Fibroblast of lung (primary cell): ENCODE measurements at regions not wholly inside any gene's neighbourhood (a gene's known extent, or its start where the extent isn't known, plus 50 kb on each side); places are given as distances from the start of the nearest gene placed in this dataset.

ENCODE experiments used
- DNase-seq, 2 donors: peaks; one replicate each; pipeline versions ENCODE4 v3.0.0 to v3.0.0-alpha.2; 2010; ENCODE audit warnings: low read depth in 2 of 2
- H2AFZ ChIP-seq: 2 replicates; pipeline ENCODE4 v1.5.1; 2012; ENCODE audit warnings: low read length, control low read depth, inconsistent platforms
- H3K27ac ChIP-seq: 2 replicates; pipeline ENCODE4 v1.5.1; 2011; ENCODE audit warnings: low read length, control low read depth; ENCODE audit not compliant: insufficient read depth
- H3K27me3 ChIP-seq: 2 replicates; pipeline ENCODE4 v1.5.1; 2011; ENCODE audit warnings: mild to moderate bottlenecking, low read length; ENCODE audit not compliant: control insufficient read depth, insufficient read depth
- H3K36me3 ChIP-seq: 2 replicates; pipeline ENCODE4 v1.5.1; 2011; ENCODE audit warnings: low read length; ENCODE audit not compliant: control insufficient read depth, insufficient read depth
- H3K4me1 ChIP-seq: 2 replicates; pipeline ENCODE4 v1.5.1; 2011; ENCODE audit warnings: low read length; ENCODE audit not compliant: control insufficient read depth, insufficient read depth; ENCODE audit errors: extremely low read depth
- H3K4me2 ChIP-seq: 2 replicates; pipeline ENCODE4 v1.5.1; 2011; ENCODE audit warnings: low read length, control low read depth; ENCODE audit not compliant: insufficient read depth; ENCODE audit errors: extremely low read depth
- H3K4me3 ChIP-seq, 4 experiments: fragments of 200-600 bp in 1 of 4; sonication (generic) in 1 of 4; replicated peaks in 1 of 4; 2 replicates each; pipeline ENCODE4 v1.5.1; 2011 to 2016; ENCODE audit warnings: low read length in 4 of 4, low read depth in 3 of 4, mild to moderate bottlenecking in 3 of 4, control low read depth in 2 of 4, inconsistent platforms in 1 of 4, mixed read lengths in 1 of 4; ENCODE audit not compliant: insufficient read depth in 1 of 4; ENCODE audit errors: control extremely low read depth in 1 of 4
- H3K79me2 ChIP-seq: 2 replicates; pipeline ENCODE4 v1.5.1; 2012; ENCODE audit warnings: mild to moderate bottlenecking, low read length, inconsistent platforms; ENCODE audit not compliant: control insufficient read depth, insufficient read depth
- H3K9ac ChIP-seq: 2 replicates; pipeline ENCODE4 v1.5.1; 2011; ENCODE audit warnings: mild to moderate bottlenecking, low read length, control low read depth; ENCODE audit not compliant: insufficient read depth
- H3K9me3 ChIP-seq: 2 replicates; pipeline ENCODE4 v1.5.1; 2012; ENCODE audit warnings: low read depth, low read length; ENCODE audit not compliant: control insufficient read depth, insufficient read depth
- H4K20me1 ChIP-seq: 2 replicates; pipeline ENCODE4 v1.5.1; 2011; ENCODE audit warnings: low read length; ENCODE audit not compliant: control insufficient read depth, insufficient read depth; ENCODE audit errors: extremely low read depth
- EZH2 ChIP-seq: IDR thresholded peaks from 2 replicates; pipeline ENCODE4 v1.5.1; 2012; ENCODE audit warnings: low read length, control low read depth, mild to moderate bottlenecking; ENCODE audit errors: missing control alignments
- TF ChIP-seq, protein P1 (sequence below), 2 donors: IDR thresholded peaks in 1 of 2; conservative IDR thresholded peaks in 1 of 2; 1 replicate in 1 of 2; 2 replicates in 1 of 2; pipeline ENCODE4 v1.5.1; 2011 to 2012; ENCODE audit warnings: low read length in 2 of 2, control low read depth in 1 of 2, inconsistent platforms in 1 of 2, low read depth in 1 of 2, mild to moderate bottlenecking in 1 of 2

DNA sequence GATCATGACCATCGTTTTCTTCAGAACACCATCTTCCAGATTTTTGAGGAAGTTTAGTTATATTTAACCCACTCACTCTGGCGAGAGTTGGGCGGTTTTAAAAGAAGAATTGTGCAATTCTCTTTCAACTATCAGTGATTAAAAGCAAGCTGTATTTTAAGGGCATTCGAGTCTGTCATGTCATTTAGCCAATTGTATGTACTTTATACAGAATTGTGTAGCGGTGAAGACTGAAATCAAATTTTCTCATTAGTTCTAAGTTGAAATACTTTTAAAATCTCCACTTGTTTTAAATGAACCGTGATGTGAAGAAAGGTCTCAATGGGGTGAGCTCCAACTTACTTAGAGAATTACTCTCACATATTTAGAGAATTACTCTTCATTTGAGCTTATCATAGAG lies 214.6 kb upstream of the DTNA start:
- Histone ChIP-seq H3K9ac (no peak overlapping the region), H3K4me3 (no peak overlapping the region), H3K27ac (no peak overlapping the region), H3K36me3 (no peaks in the 10 kb centered on the region), H4K20me1 (no peaks in the 10 kb centered on the region), H2AFZ (no peak overlapping the region), H3K9me3 (no peaks in the 10 kb centered on the region), H3K27me3 (peaks cover 3% of the 10 kb centered on the region), H3K79me2 (no peaks in the 10 kb centered on the region), H3K4me1 (no peaks in the 10 kb centered on the region), H3K4me2 (peak overlapping the region; percentile 58)
- TF ChIP-seq EZH2, result no peak
- TF ChIP-seq, protein P1, sequence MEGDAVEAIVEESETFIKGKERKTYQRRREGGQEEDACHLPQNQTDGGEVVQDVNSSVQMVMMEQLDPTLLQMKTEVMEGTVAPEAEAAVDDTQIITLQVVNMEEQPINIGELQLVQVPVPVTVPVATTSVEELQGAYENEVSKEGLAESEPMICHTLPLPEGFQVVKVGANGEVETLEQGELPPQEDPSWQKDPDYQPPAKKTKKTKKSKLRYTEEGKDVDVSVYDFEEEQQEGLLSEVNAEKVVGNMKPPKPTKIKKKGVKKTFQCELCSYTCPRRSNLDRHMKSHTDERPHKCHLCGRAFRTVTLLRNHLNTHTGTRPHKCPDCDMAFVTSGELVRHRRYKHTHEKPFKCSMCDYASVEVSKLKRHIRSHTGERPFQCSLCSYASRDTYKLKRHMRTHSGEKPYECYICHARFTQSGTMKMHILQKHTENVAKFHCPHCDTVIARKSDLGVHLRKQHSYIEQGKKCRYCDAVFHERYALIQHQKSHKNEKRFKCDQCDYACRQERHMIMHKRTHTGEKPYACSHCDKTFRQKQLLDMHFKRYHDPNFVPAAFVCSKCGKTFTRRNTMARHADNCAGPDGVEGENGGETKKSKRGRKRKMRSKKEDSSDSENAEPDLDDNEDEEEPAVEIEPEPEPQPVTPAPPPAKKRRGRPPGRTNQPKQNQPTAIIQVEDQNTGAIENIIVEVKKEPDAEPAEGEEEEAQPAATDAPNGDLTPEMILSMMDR (conservative IDR thresholded peaks at IDR 0.05 in 1 of 2, IDR thresholded peaks at IDR 0.05 in 1 of 2; ENCODE audit: low read depth in 1 of 2, low read length in 2 of 2), result no peak
- peak in 1 of 2 donors; percentile 19 for DNase-seq

DNA sequence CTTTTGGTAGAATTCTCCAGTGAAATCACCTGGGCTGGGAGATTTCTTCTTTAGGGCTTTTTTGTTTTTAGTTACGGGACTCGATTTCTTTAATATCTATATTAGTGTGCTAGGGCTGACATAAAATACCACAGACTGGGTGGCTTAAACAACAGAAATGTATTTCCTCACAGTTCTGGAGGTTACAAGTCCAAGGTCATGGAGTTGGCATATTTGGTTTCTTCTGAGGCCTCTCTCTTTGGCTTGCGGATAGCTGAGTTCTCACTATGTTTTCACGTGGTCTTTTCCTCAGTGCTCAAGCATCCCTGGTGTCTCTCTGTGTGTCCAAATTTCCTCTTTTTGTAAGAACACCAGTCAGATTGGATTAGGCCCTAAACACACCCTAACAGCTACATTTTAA lies 208.5 kb upstream of the DTNA start:
- no peaks in the 10 kb centered on the region for H3K79me2 ChIP-seq
- no peaks in the 10 kb centered on the region for H3K36me3 ChIP-seq
- no peak for DNase-seq
- H3K4me2 ChIP-seq, result no peak overlapping the region
- no peaks in the 10 kb centered on the region for H3K4me1 ChIP-seq
- no peak overlapping the region for H3K9ac ChIP-seq
- no peaks in the 10 kb centered on the region for H3K9me3 ChIP-seq
- H3K27me3 ChIP-seq, result no peaks in the 10 kb centered on the region
- no peaks in the 10 kb centered on the region for H4K20me1 ChIP-seq
- H3K4me3 ChIP-seq, result no peak overlapping the region
- no peak overlapping the region for H2AFZ ChIP-seq
- H3K27ac ChIP-seq, result no peak overlapping the region
- TF ChIP-seq EZH2, result no peak
- TF ChIP-seq, protein P1 (conservative IDR thresholded peaks at IDR 0.05 in 1 of 2, IDR thresholded peaks at IDR 0.05 in 1 of 2; ENCODE audit: low read depth in 1 of 2, low read length in 2 of 2), result no peak

DNA sequence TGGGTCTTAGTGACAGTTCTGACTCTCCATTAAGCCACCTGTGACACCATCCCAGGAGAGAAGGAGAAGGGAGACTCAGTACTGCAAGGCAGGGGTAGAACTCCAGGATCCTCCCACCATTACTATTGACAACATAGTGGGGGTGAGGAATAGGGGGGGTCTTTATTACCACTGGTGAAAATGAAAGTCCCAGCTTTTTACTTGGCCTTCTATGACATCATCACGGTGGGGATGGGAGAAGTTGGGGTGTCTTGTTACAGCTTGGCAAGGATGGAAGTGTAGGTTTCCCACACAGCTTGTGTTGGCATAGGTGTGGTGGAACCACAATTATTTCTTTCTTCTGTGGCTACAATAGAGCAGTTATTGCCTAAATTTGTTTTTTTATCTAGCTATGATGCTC lies 203.9 kb upstream of the DTNA start:
- Histone ChIP-seq H3K27ac (no peak overlapping the region), H3K4me1 (no peaks in the 10 kb centered on the region), H3K36me3 (no peaks in the 10 kb centered on the region)

More for the DNA sequence above, 203.9 kb upstream of the DTNA start:
- Histone ChIP-seq H3K79me2 (no peaks in the 10 kb centered on the region), H3K4me3 (no peak overlapping the region), H2AFZ (no peak overlapping the region), H4K20me1 (no peaks in the 10 kb centered on the region), H3K9ac (no peak overlapping the region), H3K9me3 (no peaks in the 10 kb centered on the region), H3K4me2 (no peak overlapping the region), H3K27me3 (no peaks in the 10 kb centered on the region)
- no peak for DNase-seq
- no peak for TF ChIP-seq EZH2
- TF ChIP-seq, protein P1 (conservative IDR thresholded peaks at IDR 0.05 in 1 of 2, IDR thresholded peaks at IDR 0.05 in 1 of 2; ENCODE audit: low read depth in 1 of 2, low read length in 2 of 2), result no peak
